ENCODE measurements at regions not wholly inside any gene's neighbourhood (a gene's known extent, or its start where the extent isn't known, plus 50 kb on each side); places are given as distances from the start of the nearest gene placed in this dataset.

- Histone ChIP-seq H3K9me3 (no peaks in the 10 kb centered on the region), H3K36me3 (no peaks in the 10 kb centered on the region), H3K4me3 (no peak overlapping the region), H3K4me1 (no peaks in the 10 kb centered on the region), H3K27me3 (no peaks in the 10 kb centered on the region), H3K27ac (no peak overlapping the region)
- TF ChIP-seq POLR2A (IDR thresholded peaks at IDR 0.05) = no peak
- TF ChIP-seq EP300 (IDR thresholded peaks at IDR 0.05) = no peak
- no peak for TF ChIP-seq CTCF (IDR thresholded peaks at IDR 0.05)
- DNase-seq (ENCODE audit: low spot score in 2 of 2) = no peak
- 50 to 70% methylated on average over 2 of the region's 2 CpGs for WGBS, 2 donors
Measured at GRCh38 chr5:26278078-26278477, 760.3 kb downstream of the CDH9 start.

- no peak for DNase-seq (ENCODE audit: low spot score in 2 of 2)
- WGBS, 2 donors = 39 to 49% methylated on average over 1 of the region's 1 CpG
- Histone ChIP-seq H3K9me3 (peaks cover 0 to 3% (median 0%) of the 10 kb centered on the region in 4 donors), H3K27me3 (no peaks in the 10 kb centered on the region), H3K36me3 (no peaks in the 10 kb centered on the region), H3K27ac (no peak overlapping the region), H3K4me3 (no peak overlapping the region), H3K4me1 (peaks cover 0 to 4% (median 0%) of the 10 kb centered on the region in 4 donors)
- TF ChIP-seq POLR2A (IDR thresholded peaks at IDR 0.05) (no peak), EP300 (IDR thresholded peaks at IDR 0.05) (no peak), CTCF (IDR thresholded peaks at IDR 0.05) (no peak)
Measured at GRCh38 chr5:26259081-26259480, 779.3 kb downstream of the CDH9 start.

- H3K27ac ChIP-seq = no peak overlapping the region
- WGBS, 2 donors = 44% methylated on average over 5 of the region's 5 CpGs
- TF ChIP-seq EP300 (IDR thresholded peaks at IDR 0.05) (peak in 1 of 2 donors; percentile 18), CTCF (IDR thresholded peaks at IDR 0.05) (no peak)
Measured at GRCh38 chr5:26245321-26245720, 793.1 kb downstream of the CDH9 start.

GRCh38 chr5:26239588-26239987 is 798.8 kb downstream of the CDH9 start:
- Histone ChIP-seq H3K4me3 (no peak overlapping the region), H3K4me1 (no peaks in the 10 kb centered on the region), H3K9me3 (no peaks in the 10 kb centered on the region), H3K27ac (no peak overlapping the region), H3K27me3 (no peaks in the 10 kb centered on the region), H3K36me3 (no peaks in the 10 kb centered on the region)
- no peak for DNase-seq (ENCODE audit: low spot score in 2 of 2)
- TF ChIP-seq CTCF (IDR thresholded peaks at IDR 0.05) = no peak
- TF ChIP-seq POLR2A (IDR thresholded peaks at IDR 0.05) = no peak
- TF ChIP-seq EP300 (IDR thresholded peaks at IDR 0.05) = no peak
- 65 to 77% methylated on average over 4 of the region's 4 CpGs for WGBS, 2 donors

More at GRCh38 chr5:26245321-26245720, 793.1 kb downstream of the CDH9 start:
- DNase-seq (ENCODE audit: low spot score in 2 of 2) = no peak
- no peaks in the 10 kb centered on the region for H3K27me3 ChIP-seq
- peaks cover 0 to under 1% (median 0%) of the 10 kb centered on the region in 4 donors for H3K9me3 ChIP-seq
- H3K36me3 ChIP-seq = no peaks in the 10 kb centered on the region
- H3K4me1 ChIP-seq = no peaks in the 10 kb centered on the region
- no peak overlapping the region for H3K4me3 ChIP-seq

- no peak for TF ChIP-seq CTCF (IDR thresholded peaks at IDR 0.05)
- TF ChIP-seq POLR2A (IDR thresholded peaks at IDR 0.05) = no peak
- TF ChIP-seq EP300 (IDR thresholded peaks at IDR 0.05) = no peak
- Histone ChIP-seq H3K27me3 (no peaks in the 10 kb centered on the region), H3K36me3 (no peaks in the 10 kb centered on the region), H3K4me1 (no peaks in the 10 kb centered on the region), H3K27ac (no peak overlapping the region), H3K4me3 (no peak overlapping the region), H3K9me3 (no peaks in the 10 kb centered on the region)
- WGBS, 2 donors = 91 to 94% methylated on average over 18 of the region's 18 CpGs
- no peak for DNase-seq (ENCODE audit: low spot score in 2 of 2)
Measured at GRCh38 chr5:26237489-26237888, 800.9 kb downstream of the CDH9 start.

Measured in tibial nerve (tissue), 4 donors.